ENCODE measurements at regions not wholly inside any gene's neighbourhood (a gene's known extent, or its start where the extent isn't known, plus 50 kb on each side); places are given as distances from the start of the nearest gene placed in this dataset.

DNA sequence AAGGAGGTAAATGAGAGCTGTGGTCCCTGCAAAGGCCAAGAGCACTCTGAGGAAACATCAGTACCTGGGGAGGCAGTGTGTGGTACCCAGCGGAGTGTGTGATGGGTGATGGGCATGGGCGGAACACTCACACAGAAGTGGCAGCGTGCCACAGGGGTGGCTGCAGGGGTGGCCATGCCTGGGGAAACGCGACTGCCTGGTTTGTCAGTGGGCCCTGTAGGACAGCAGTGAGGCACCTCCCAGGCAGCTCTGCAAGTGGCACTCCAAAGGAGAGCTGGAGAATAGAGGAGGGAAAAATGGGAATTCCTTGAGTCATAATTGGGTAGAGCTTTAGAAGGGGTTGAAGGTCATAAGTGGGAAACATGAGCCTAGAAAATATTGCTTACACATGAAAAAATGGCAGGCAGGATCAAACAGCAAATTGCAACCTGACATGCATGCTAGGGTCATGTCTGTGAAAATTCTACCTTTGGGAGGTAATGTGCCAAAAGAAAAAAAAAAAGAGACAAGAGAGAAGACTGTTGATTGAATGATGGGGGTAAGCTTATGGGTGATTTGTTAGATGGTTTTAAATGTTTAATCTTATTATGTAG, 138.4 kb downstream of the RPLP1 start:
- TF ChIP-seq, protein P1, sequence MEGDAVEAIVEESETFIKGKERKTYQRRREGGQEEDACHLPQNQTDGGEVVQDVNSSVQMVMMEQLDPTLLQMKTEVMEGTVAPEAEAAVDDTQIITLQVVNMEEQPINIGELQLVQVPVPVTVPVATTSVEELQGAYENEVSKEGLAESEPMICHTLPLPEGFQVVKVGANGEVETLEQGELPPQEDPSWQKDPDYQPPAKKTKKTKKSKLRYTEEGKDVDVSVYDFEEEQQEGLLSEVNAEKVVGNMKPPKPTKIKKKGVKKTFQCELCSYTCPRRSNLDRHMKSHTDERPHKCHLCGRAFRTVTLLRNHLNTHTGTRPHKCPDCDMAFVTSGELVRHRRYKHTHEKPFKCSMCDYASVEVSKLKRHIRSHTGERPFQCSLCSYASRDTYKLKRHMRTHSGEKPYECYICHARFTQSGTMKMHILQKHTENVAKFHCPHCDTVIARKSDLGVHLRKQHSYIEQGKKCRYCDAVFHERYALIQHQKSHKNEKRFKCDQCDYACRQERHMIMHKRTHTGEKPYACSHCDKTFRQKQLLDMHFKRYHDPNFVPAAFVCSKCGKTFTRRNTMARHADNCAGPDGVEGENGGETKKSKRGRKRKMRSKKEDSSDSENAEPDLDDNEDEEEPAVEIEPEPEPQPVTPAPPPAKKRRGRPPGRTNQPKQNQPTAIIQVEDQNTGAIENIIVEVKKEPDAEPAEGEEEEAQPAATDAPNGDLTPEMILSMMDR (IDR thresholded peaks at IDR 0.05), result no peak
- TF ChIP-seq POLR2A (IDR thresholded peaks at IDR 0.05), result no peak
